ENCODE measurements at regions not wholly inside any gene's neighbourhood (a gene's known extent, or its start where the extent isn't known, plus 50 kb on each side); places are given as distances from the start of the nearest gene placed in this dataset.
A peak's percentile ranks its signal among the peaks of the same experiment; 100 is the strongest.

DNA sequence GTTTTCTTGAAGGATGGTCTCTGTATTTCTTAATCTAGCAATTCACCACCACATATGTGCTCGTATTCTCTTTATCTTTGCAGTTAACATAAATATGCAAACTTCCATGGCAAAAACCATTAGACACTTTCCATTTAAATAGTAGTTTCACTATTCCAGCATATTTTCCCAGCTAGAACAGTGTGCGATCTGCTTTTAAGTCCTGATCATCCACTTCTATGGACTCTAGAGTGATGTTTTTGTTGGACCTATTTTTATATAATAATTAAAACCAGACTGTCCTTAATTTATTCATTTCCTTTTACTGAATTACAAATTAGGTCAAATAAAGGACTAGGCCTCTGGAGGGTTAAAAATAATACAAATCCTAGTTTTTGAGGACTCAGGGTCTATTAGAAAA, 418.4 kb upstream of the TRIB2 start:
- dilution Hi-C loops (cut with MboI; ENCODE audit: extremely low pct_ligation_motif_present, low sequenced_read_pairs): no loop called here
- FAIRE-seq: no peak
- H3K27ac ChIP-seq (ENCODE audit: control insufficient read depth, insufficient read depth, low read length): no peak overlapping the region
- no peaks in the 10 kb centered on the region for H3K27me3 ChIP-seq (ENCODE audit: control insufficient read depth, extremely low read depth, insufficient read depth, low read length)
- H3K4me2 ChIP-seq (ENCODE audit: control insufficient read depth, extremely low read depth, insufficient read depth, low read depth, low read length): no peak overlapping the region
- no peaks in the 10 kb centered on the region for H3K9me3 ChIP-seq (ENCODE audit: control insufficient read depth, low read depth, low read length)
- H3K9me1 ChIP-seq (ENCODE audit: control insufficient read depth, extremely low read depth, insufficient read depth, low read length): no peaks in the 10 kb centered on the region
- DNase-seq (ENCODE audit: low read depth, low spot score): no peak
- H3K36me3 ChIP-seq (ENCODE audit: control insufficient read depth in 2 of 2, extremely low read depth in 1 of 2, insufficient read depth in 2 of 2, low read length in 2 of 2): no peaks in the 10 kb centered on the region
- H3K79me2 ChIP-seq (ENCODE audit: control insufficient read depth, insufficient read depth, low read length): no peaks in the 10 kb centered on the region
- H2AFZ ChIP-seq (ENCODE audit: control insufficient read depth, low read length): no peak overlapping the region
- H4K20me1 ChIP-seq (ENCODE audit: control insufficient read depth, extremely low read depth, insufficient read depth, low read length): no peaks in the 10 kb centered on the region
- H3K4me1 ChIP-seq (ENCODE audit: control insufficient read depth, extremely low read depth, insufficient read depth, low read length): peaks cover 19% of the 10 kb centered on the region
- TF ChIP-seq EZH2 (IDR thresholded peaks at IDR 0.05; ENCODE audit: low read length): no peak
- TF ChIP-seq, protein P1, sequence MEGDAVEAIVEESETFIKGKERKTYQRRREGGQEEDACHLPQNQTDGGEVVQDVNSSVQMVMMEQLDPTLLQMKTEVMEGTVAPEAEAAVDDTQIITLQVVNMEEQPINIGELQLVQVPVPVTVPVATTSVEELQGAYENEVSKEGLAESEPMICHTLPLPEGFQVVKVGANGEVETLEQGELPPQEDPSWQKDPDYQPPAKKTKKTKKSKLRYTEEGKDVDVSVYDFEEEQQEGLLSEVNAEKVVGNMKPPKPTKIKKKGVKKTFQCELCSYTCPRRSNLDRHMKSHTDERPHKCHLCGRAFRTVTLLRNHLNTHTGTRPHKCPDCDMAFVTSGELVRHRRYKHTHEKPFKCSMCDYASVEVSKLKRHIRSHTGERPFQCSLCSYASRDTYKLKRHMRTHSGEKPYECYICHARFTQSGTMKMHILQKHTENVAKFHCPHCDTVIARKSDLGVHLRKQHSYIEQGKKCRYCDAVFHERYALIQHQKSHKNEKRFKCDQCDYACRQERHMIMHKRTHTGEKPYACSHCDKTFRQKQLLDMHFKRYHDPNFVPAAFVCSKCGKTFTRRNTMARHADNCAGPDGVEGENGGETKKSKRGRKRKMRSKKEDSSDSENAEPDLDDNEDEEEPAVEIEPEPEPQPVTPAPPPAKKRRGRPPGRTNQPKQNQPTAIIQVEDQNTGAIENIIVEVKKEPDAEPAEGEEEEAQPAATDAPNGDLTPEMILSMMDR (optimal IDR thresholded peaks at IDR 0.05 in 1 of 3, IDR thresholded peaks at IDR 0.05 in 1 of 3, conservative IDR thresholded peaks at IDR 0.05 in 1 of 3; ENCODE audit: extremely low read depth in 1 of 3, insufficient read depth in 2 of 3, low read length in 3 of 3): no peak
- no peak overlapping the region for H3K9ac ChIP-seq (ENCODE audit: control insufficient read depth, extremely low read depth, insufficient read depth, low read length)
- H3K4me3 ChIP-seq (ENCODE audit: control insufficient read depth in 2 of 3, extremely low read depth in 1 of 3, insufficient read depth in 2 of 3, low read depth in 1 of 3, low read length in 3 of 3): no peak overlapping the region

GRCh38 chr2:12299431-12299830, 417.3 kb upstream of the TRIB2 start:
- H3K36me3 ChIP-seq (ENCODE audit: control insufficient read depth in 2 of 2, extremely low read depth in 1 of 2, insufficient read depth in 2 of 2, low read length in 2 of 2): no peaks in the 10 kb centered on the region
- no peaks in the 10 kb centered on the region for H3K9me3 ChIP-seq (ENCODE audit: control insufficient read depth, low read depth, low read length)
- H3K9ac ChIP-seq (ENCODE audit: control insufficient read depth, extremely low read depth, insufficient read depth, low read length): no peak overlapping the region
- H2AFZ ChIP-seq (ENCODE audit: control insufficient read depth, low read length): peak overlapping the region; percentile 52
- DNase-seq (ENCODE audit: low read depth, low spot score) (no peak), FAIRE-seq (no peak)
- no peak overlapping the region for H3K27ac ChIP-seq (ENCODE audit: control insufficient read depth, insufficient read depth, low read length)
- H3K9me1 ChIP-seq (ENCODE audit: control insufficient read depth, extremely low read depth, insufficient read depth, low read length): no peaks in the 10 kb centered on the region
- no peaks in the 10 kb centered on the region for H3K27me3 ChIP-seq (ENCODE audit: control insufficient read depth, extremely low read depth, insufficient read depth, low read length)
- dilution Hi-C loops (cut with MboI; ENCODE audit: extremely low pct_ligation_motif_present, low sequenced_read_pairs): no loop called here
- peak overlapping the region; percentile 88 for H3K4me2 ChIP-seq (ENCODE audit: control insufficient read depth, extremely low read depth, insufficient read depth, low read depth, low read length)
- no peak for TF ChIP-seq EZH2 (IDR thresholded peaks at IDR 0.05; ENCODE audit: low read length)
- TF ChIP-seq, protein P1 (optimal IDR thresholded peaks at IDR 0.05 in 1 of 3, IDR thresholded peaks at IDR 0.05 in 1 of 3, conservative IDR thresholded peaks at IDR 0.05 in 1 of 3; ENCODE audit: extremely low read depth in 1 of 3, insufficient read depth in 2 of 3, low read length in 3 of 3): no peak
- peaks cover 19% of the 10 kb centered on the region for H3K4me1 ChIP-seq (ENCODE audit: control insufficient read depth, extremely low read depth, insufficient read depth, low read length)
- H4K20me1 ChIP-seq (ENCODE audit: control insufficient read depth, extremely low read depth, insufficient read depth, low read length): no peaks in the 10 kb centered on the region
- H3K79me2 ChIP-seq (ENCODE audit: control insufficient read depth, insufficient read depth, low read length): no peaks in the 10 kb centered on the region
- no peak overlapping the region for H3K4me3 ChIP-seq (ENCODE audit: control insufficient read depth in 2 of 3, extremely low read depth in 1 of 3, insufficient read depth in 2 of 3, low read depth in 1 of 3, low read length in 3 of 3)
